GM20000 (cell line): ENCODE measurements at regions not wholly inside any gene's neighbourhood (a gene's known extent, or its start where the extent isn't known, plus 50 kb on each side); places are given as distances from the start of the nearest gene placed in this dataset.

Experiments
- DNase-seq: peaks from one replicate; pipeline ENCODE4 v3.0.0; 2012; ENCODE audit warnings: low spot score
- CTCF ChIP-seq: IDR thresholded peaks from 2 replicates; pipeline ENCODE4 v1.5.1; 2012; ENCODE audit warnings: mild to moderate bottlenecking, control low read depth; ENCODE audit errors: extremely low read depth, missing control alignments

DNA sequence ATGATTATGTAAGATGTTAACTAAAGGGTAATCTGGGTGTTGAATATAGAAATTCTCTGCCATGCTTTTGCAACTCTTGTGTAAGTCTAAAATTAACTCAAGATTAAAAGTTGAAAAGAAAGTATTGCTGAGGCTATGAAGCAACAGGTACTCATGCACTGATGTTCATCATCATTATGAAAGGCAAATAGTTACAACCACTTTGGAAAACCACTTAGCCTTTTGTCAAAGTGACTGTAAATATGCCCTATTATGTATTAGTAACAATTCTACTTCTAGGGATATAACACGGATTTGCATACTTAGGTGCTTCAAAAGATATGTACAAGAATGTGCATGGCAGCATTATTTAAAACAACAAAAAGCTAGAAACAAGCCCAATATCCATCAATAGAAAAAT lies 227.8 kb upstream of the CXXC4 start:
- no peak for TF ChIP-seq CTCF
- DNase-seq, result no peak

DNA sequence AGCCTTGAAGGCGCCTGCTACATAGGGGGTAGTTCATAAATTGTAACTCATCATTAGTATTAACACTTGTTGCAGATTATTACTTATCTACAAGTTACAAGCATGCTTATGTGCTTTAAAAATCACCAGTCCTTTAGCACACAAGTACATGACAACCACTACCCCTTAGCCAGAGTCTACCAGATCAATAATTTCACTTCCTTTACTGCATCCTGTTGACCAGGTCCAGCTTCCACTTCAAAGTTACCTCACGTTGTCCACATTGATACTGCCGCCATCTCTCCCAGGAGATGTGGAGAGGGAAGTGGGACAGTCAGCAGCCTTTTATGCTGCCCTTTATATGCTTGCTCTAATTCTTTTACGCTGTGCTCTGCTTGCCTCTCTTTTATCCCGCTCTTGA lies 231.3 kb upstream of the CXXC4 start:
- no peak for TF ChIP-seq CTCF
- DNase-seq, result no peak

DNA sequence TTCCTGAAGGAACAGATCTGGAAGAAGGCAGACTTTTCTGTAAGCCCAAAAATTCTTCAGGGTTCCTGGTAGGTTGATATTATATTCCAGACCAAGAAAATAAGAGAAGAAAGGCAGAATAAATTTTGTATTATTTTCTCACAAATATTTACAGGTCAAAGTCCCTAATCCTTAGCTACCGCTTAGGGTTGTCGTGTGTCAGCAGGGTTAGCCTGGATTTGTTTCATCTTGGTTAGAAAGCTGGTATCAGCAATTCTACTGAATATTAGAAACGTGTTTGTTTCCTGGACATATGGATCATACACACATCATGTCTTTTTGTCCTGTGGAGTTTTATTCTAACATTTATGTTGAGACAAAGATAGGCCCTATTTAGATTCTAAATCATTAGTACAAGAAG lies 232.9 kb upstream of the CXXC4 start:
- DNase-seq, result no peak
- no peak for TF ChIP-seq CTCF

GRCh38 chr4:104728380-104729122 lies 233.9 kb upstream of the CXXC4 start:
- DNase-seq, result no peak
- no peak for TF ChIP-seq CTCF

GRCh38 chr4:104732766-104733165 lies 238.1 kb upstream of the CXXC4 start:
- no peak for TF ChIP-seq CTCF
- no peak for DNase-seq

- TF ChIP-seq CTCF, result no peak
- DNase-seq, result no peak
Measured at GRCh38 chr4:104735174-104735573, 240.5 kb upstream of the CXXC4 start.

DNA sequence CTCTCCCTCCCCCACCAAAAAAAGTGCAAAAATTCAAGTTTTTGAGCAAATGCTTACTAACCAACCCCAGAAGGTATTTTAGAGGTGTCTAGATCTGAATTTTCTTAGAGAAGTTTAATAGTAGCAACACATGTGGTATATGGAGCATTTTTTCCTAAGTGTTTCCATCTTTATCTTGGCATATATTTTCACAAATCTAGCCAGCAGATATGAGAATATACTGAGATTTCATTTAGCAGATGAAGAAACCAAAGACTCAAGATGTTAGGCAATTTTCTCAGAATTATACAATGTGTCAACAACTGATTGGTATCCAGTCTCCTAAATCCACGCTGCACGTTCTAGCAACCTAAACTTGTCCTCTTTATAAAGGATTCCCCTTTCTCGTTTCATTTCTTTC lies 245.5 kb upstream of the CXXC4 start:
- DNase-seq, result no peak
- TF ChIP-seq CTCF, result no peak
